ENCODE measurements at regions not wholly inside any gene's neighbourhood (a gene's known extent, or its start where the extent isn't known, plus 50 kb on each side); places are given as distances from the start of the nearest gene placed in this dataset.
A peak's percentile ranks its signal among the peaks of the same experiment; 100 is the strongest.

GRCh38 chr11:122173074-122173450 is 57.0 kb upstream of the BLID start:
- 97 to 100% methylated on average over 1 of the region's 1 CpG for WGBS, 2 donors
- Histone ChIP-seq H3K36me3 (no peaks in the 10 kb centered on the region), H3K27ac (peak overlapping the region in 1 of 4 donors; percentile 52), H3K4me1 (peaks cover 0 to 36% (median 0%) of the 10 kb centered on the region in 4 donors), H3K27me3 (no peaks in the 10 kb centered on the region), H3K9me3 (no peaks in the 10 kb centered on the region), H3K4me3 (no peak overlapping the region)
- TF ChIP-seq POLR2A (IDR thresholded peaks at IDR 0.05) (no peak), EP300 (IDR thresholded peaks at IDR 0.05) (no peak)
- DNase-seq (ENCODE audit: low spot score in 2 of 2): no peak

- no peaks in the 10 kb centered on the region for H3K36me3 ChIP-seq
- peaks cover 0 to 36% (median 2%) of the 10 kb centered on the region in 4 donors for H3K4me1 ChIP-seq
- H3K27me3 ChIP-seq: no peaks in the 10 kb centered on the region
- TF ChIP-seq EP300 (IDR thresholded peaks at IDR 0.05) (no peak), POLR2A (IDR thresholded peaks at IDR 0.05) (no peak), CTCF (IDR thresholded peaks at IDR 0.05) (no peak)
- no peak for DNase-seq (ENCODE audit: low spot score in 2 of 2)
- H3K9me3 ChIP-seq: no peaks in the 10 kb centered on the region
- WGBS, 2 donors: 59 to 64% methylated on average over 3 of the region's 3 CpGs
- H3K4me3 ChIP-seq: no peak overlapping the region
- no peak overlapping the region for H3K27ac ChIP-seq
Observed at GRCh38 chr11:122172352-122173073, 56.5 kb upstream of the BLID start.

GRCh38 chr11:122170815-122171475 is 54.9 kb upstream of the BLID start:
- 80 to 84% methylated on average over 3 of the region's 3 CpGs for WGBS, 2 donors
- Histone ChIP-seq H3K4me1 (peaks cover 0 to 40% (median 7%) of the 10 kb centered on the region in 4 donors), H3K27me3 (no peaks in the 10 kb centered on the region), H3K36me3 (no peaks in the 10 kb centered on the region), H3K27ac (peak overlapping the region in 2 of 4 donors; percentile 25 to 76), H3K4me3 (no peak overlapping the region), H3K9me3 (no peaks in the 10 kb centered on the region)
- no peak for DNase-seq (ENCODE audit: low spot score in 2 of 2)
- TF ChIP-seq POLR2A (IDR thresholded peaks at IDR 0.05): no peak
- no peak for TF ChIP-seq CTCF (IDR thresholded peaks at IDR 0.05)
- no peak for TF ChIP-seq EP300 (IDR thresholded peaks at IDR 0.05)

- TF ChIP-seq POLR2A (IDR thresholded peaks at IDR 0.05) (no peak), EP300 (IDR thresholded peaks at IDR 0.05) (no peak), CTCF (IDR thresholded peaks at IDR 0.05) (no peak)
- Histone ChIP-seq H3K27ac (peak overlapping the region in 2 of 4 donors; percentile 70 to 76), H3K9me3 (no peaks in the 10 kb centered on the region), H3K27me3 (no peaks in the 10 kb centered on the region), H3K36me3 (no peaks in the 10 kb centered on the region), H3K4me3 (no peak overlapping the region), H3K4me1 (peaks cover 0 to 50% (median 10%) of the 10 kb centered on the region in 4 donors)
- 67 to 74% methylated on average over 3 of the region's 3 CpGs for WGBS, 2 donors
- DNase-seq (ENCODE audit: low spot score in 2 of 2): no peak
Observed at GRCh38 chr11:122168218-122168617, 52.2 kb upstream of the BLID start.

- TF ChIP-seq CTCF (IDR thresholded peaks at IDR 0.05): no peak
- TF ChIP-seq EP300 (IDR thresholded peaks at IDR 0.05): peak in 1 of 2 donors; percentile 24
- 32 to 40% methylated on average over 3 of the region's 3 CpGs for WGBS, 2 donors
- Histone ChIP-seq H3K36me3 (no peaks in the 10 kb centered on the region), H3K9me3 (no peaks in the 10 kb centered on the region), H3K27ac (peak overlapping the region in 2 of 4 donors; percentile 70 to 76), H3K27me3 (no peaks in the 10 kb centered on the region), H3K4me3 (no peak overlapping the region), H3K4me1 (peaks cover 0 to 56% (median 10%) of the 10 kb centered on the region in 4 donors)
- no peak for DNase-seq (ENCODE audit: low spot score in 2 of 2)
Observed at GRCh38 chr11:122167100-122167499, 51.1 kb upstream of the BLID start.

Measured in tibial nerve (tissue), 4 donors.